Left cardiac atrium (tissue), 4 donors: ENCODE measurements at regions not wholly inside any gene's neighbourhood (a gene's known extent, or its start where the extent isn't known, plus 50 kb on each side); places are given as distances from the start of the nearest gene placed in this dataset.
"Not testable (repeated sequence)": the region's sequence is repeated elsewhere in the genome, so short reads cannot be mapped to it uniquely, and the experiment has no call there.

Source experiments
- ATAC-seq, 2 donors: fragments of 200-7000 bp; cut with Tn5 transposase; one replicate each; pipeline ENCODE4 v1.9.1; 2020; ENCODE audit warnings: mild to moderate bottlenecking in 2 of 2, moderate library complexity in 2 of 2
- DNase-seq: peaks from one replicate; pipeline ENCODE4 v3.0.0-alpha.2; 2020
- intact Hi-C, 2 donors: fragments of 100-400 bp; cut with DNase I; formaldehyde crosslinking; loops; one replicate each; pipeline versions ENCODE4 v1.14.1 to v1.15.1; 2022 to 2023
- donor health status: DM: no; HTN: yes; CAD: no.
- donor health status: DM: no; HTN: yes; CAD: no; lungs with severe emphysema.
- donor health status: DM: yes; HTN: yes; CAD: no.
- donor health status: Dilated cardiomyopathy.

DNA sequence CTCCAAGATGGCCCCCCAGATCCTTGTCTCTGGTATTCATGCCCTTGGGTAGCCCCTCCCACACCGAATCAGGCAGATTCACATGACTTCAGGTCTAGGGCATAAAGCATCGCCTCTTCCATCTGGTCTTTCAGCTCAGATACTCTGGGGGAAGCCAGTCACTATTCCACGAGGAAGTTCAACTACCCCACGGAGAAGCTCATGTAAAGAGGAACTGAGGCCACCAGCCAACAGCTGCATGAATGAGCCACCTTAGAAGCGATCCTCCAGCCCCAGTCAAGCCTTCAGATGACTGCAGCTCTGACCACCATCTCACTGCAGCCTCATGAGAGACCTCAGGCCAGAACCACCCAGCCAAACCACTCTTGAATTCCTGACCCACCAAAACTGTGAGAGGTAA lies 54.1 kb downstream of the SOCS3 start:
- DNase-seq (no peak), ATAC-seq (no peak)
- intact Hi-C loops: no loop called here

DNA sequence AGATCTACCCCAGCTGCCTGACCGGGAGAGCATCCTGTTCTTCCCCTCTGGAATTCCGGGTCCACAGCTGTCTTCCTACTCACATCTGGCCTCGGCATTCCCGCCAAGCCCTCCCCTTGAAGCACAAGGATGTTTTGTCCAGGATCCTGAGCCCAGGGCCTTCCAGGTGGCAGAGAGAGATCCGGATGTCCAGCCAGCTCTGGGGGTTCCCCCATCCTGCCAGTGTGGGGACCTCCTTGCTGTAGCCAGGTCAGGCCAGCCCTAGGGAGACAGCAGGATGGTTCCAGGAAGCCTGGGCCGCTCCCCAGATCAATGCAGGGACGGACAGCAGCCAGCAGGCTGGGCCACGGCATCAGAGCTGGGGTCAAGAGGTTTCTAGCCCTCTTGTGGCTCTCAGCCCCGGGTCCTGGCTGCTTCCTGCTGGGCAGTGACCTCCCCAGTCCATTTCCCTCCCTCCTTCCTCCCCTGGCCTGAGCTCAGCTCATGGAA lies 55.3 kb downstream of the SOCS3 start:
- ATAC-seq (peak; percentile 13 to 31), DNase-seq (no peak)
- intact Hi-C loops: no loop called here

DNA sequence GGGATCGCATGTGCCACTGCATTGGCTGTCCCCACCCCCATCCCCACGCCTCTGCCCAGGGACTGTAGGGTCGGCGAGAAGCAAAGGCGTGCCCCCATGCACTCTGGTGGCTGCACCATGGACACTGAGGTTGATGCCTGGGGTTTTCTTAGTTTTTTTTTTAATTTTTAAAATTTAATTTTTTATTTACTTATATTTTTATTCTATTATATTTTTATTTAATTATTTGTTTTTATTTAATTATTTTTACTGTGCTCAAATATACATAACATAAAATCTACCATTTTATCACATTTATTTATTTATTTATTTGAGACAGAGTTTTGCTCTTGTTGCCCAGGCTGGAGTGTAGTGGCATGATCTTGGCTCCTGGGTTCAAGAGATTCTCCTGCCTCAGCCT lies 57.4 kb downstream of the SOCS3 start:
- DNase-seq: no peak
- ATAC-seq: no peak
- intact Hi-C loops: no loop called here

DNA sequence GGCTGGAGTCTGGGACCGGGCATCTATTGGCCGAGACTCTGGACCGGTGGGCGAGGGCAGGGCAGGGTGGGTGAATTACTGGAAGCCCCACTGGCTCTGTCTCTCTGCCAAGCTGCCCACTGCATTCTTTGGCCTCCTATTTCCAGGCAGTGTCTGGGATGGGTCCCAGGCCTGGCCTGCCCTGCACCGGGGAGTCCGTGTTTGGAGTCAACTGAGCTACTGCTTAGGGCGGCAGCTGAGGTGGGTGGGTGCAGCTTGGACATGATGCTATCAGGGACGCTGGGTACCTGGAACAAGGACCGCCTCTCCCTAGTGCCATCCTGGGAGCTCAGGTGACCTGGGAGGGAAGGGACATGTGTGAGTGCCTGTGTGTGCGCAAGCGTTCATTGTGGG lies 58.1 kb downstream of the SOCS3 start:
- ATAC-seq: no peak
- DNase-seq: no peak
- intact Hi-C loops: no loop called here

DNA sequence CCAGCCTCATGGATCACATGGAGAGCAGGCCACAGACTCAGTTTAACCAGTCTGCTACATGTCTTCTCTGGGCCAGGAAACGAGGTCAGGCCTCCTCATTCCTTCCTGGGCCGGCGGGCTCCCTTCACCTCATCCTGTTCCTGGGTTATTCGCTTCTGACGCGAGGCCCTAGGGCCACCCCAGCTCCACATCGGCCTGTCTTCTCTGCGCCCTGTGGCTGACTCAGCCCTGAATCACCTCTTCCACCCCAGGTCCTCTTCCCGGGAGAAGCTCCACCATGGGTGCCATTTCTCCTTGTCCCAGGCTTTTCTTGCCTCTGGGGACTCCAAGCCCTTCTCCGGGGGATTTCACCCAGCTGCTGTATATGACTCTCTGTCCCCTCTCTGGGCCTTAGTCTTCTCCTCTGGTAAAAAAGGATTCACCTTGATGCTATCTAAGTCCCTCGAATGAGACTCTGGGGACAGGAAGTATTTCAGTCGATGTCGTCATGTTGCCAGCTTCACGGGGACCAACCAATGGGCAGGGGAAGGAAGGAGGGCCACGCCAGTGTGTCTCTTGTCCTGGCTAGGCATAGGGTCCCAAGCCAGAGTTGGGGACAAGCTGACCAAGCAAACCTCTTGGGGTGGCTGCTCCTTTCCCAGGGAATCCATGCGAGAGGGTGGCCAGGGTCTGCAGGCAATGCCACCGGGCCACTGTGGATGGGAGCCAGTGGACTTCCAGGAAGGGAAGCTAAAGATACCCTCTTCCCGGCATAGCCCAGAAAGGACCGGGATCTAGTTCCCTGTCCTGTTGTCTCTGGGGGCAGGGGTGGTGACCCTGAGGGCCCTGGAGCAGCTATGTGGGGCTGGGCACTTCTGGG lies 58.7 kb downstream of the SOCS3 start:
- ATAC-seq (no peak), DNase-seq (no peak)
- intact Hi-C loops: no loop called here

DNA sequence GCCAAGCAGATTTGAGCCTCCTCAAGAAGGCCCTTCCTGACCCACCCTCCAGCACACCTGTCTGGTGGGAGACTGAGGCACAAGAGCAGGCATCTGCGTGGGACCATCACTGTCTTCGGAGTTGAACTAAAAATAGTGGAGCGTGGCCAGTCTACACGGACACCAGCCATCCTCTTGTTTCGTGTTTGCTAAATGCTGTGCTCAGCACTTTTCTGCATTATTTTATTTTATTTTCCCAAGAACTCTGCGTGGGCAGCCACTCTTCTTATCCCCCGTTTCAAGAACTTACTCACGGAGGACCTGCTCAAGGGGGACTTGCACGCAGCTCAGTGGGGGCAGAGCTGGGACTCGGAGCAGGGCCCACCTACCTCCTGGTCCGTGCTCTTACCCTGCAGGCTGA lies 60.8 kb downstream of the SOCS3 start:
- intact Hi-C loops: no loop called here
- DNase-seq (no peak), ATAC-seq (no peak)

DNA sequence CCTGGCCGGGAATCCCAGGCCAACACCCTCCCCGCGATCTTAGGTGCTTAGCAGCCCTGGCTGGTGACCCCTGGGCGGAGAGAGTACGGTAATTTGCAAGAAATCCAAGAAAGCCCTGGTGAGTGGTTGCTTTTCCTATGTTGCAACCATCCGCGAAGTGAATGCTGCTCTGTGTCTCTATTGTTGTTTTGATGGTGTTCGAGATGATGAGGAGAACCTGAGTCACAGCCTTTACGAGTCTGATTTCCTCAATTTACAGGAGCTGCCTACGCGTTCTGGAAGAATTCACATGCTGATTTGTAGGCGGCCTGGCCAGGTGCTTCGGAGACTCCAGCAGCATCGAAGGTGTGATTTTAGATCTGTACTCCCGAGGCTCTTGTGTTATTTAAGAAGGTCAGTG lies 63.3 kb downstream of the TMEM235 start:
- ATAC-seq (no peak), DNase-seq (no peak)
- intact Hi-C loops: loop anchor here (5.0 kb wide), 2 partner anchors 68 to 128 kb away; partner anchors contain the start of gene SOCS3 (in 1 of the 2)

DNA sequence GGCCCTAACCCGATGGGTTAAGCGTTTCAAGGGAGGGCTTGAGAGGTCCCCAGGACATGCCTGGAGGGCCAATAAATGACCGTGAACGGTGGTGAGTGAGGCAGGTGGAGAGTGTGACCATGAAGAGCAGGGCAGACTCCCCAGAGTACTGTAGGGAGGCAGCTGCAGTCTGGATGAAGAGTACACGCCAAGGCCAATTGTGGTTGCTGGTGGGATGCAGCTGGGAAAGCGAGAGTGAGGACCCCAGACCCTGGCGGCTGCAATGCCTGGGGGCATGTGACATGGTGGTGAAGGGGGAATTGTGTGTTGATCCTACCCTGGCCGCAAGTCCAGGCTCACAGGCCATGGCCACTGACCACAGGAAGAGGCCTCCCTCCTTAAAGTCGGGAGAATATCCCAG lies 62.9 kb downstream of the TMEM235 start:
- intact Hi-C loops: loop anchor here (5.0 kb wide), 2 partner anchors 68 to 128 kb away; partner anchors contain the start of gene SOCS3 (in 1 of the 2)
- no peak for DNase-seq
- no peak for ATAC-seq

DNA sequence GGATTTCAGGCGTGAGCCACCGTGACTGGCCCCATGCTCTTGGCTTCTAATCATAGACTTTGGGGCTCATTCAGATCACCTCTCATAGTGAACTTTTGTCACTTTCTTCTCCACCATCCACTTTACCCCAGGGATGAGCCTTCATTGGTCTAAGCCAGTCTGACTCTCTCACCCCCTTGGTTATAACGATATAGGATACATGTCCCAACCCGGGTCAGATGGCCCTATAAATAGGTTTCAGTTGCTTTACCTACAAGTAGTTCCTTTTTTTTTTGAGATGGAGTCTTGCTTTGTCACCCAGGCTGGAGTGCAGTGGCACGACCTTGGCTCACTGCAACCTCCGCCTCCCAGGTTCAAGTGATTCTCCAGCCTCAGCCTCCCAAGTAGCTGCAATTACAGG lies 61.7 kb downstream of the TMEM235 start:
- not testable (repeated sequence) for ATAC-seq, DNase-seq
- intact Hi-C loops: loop anchor here (5.0 kb wide), 2 partner anchors 69 to 129 kb away; partner anchors contain the start of gene SOCS3 (in 1 of the 2)

DNA sequence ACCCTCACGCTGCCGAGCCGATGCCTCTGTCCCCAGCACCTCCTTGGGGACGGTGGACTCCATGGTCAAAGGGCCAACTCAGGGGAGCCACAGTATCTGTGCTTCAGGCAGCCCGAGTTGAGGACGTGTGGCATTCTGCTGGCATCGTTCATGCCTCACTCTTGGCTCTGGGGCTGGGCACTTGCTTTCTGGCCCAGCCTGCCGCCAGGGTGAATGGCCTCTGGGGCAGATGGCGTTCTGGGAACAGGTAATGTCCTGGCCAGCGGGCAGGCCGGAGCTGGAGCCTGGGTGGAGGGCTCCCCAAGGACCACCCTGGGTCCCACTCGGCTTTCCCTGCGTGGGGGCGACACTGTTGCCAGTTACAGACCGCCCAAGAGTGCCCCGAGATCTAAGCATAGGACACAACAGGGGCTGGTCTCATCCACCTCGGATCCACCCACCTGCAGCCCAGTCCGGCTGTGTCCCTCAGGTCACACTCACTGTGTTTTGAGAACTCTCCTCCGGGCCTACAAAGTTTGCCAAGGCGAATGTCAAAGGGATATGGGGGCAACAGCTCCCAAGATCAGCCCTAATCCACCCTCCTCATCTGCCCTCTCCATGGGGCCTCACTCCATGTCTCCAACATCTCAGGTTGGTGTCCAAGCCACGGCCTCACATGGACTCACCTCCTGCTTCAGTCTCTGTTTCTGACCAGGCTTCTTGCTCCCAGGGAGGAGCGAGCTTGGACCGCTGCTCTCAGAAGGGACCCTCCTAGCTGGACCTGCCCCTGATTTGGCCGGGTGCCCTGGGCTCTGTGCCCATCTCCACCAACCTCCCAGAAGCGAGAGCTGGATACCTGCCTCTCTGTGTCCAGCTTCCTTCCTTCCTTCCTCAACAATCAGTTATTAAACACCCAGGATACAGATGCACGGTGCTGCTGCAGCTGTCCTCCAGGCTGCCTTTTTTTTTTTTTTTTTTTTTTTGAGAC lies 60.8 kb downstream of the TMEM235 start:
- intact Hi-C loops: loop anchor here (2.0 to 5.0 kb wide), 3 partner anchors 70 to 130 kb away; partner anchors contain the start of gene SOCS3 (in 1 of the 2)
- DNase-seq (no peak), ATAC-seq (peak; percentile 26 to 46)

DNA sequence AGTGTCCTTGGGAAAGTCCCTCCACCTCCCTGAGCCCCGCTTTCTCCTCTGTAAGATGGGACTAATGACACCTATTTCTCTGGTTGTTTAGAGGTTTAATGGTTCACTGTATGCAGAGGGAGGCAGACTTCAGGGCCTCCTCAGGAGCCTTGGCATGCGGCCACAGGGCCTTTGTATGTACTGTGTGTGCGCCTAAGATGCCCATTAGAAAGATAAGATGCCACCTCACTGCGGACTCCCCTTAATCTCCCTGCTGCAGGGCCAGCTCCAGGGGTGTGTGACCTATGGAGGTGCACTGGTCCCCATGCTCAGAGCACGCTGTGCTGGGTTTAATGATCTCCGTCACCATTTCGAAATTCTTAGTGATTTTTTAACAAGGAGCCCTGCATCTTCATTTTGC lies 59.3 kb downstream of the TMEM235 start:
- no peak for ATAC-seq
- intact Hi-C loops: loop anchor here (2.0 to 5.0 kb wide), 3 partner anchors 72 to 132 kb away; partner anchors contain the start of gene SOCS3 (in 1 of the 2)
- DNase-seq: no peak
